ENCODE measurements at regions not wholly inside any gene's neighbourhood (a gene's known extent, or its start where the extent isn't known, plus 50 kb on each side); places are given as distances from the start of the nearest gene placed in this dataset.

- Histone ChIP-seq H3K4ac (ENCODE audit: low read depth, low read length) (no peak overlapping the region), H3K27me3 (ENCODE audit: insufficient read depth, low read length) (no peaks in the 10 kb centered on the region), H2BK5ac (ENCODE audit: insufficient read length, low read length) (no peak overlapping the region), H2BK20ac (ENCODE audit: low read depth, low read length, poor library complexity, severe bottlenecking) (no peak overlapping the region), H2AK5ac (ENCODE audit: insufficient read length, low read length) (no peak overlapping the region), H3K9ac (ENCODE audit: extremely low read depth, insufficient read length, low read length) (no peak overlapping the region), H3K9me3 (ENCODE audit: control insufficient read depth, low read depth, low read length) (no peaks in the 10 kb centered on the region), H3K23ac (ENCODE audit: insufficient read length, low read depth, low read length) (no peak overlapping the region), H3K56ac (ENCODE audit: insufficient read length, low read depth, low read length) (no peak overlapping the region), H4K20me1 (ENCODE audit: control insufficient read depth, insufficient read depth, insufficient read length) (no peaks in the 10 kb centered on the region), H3K27ac (ENCODE audit: insufficient read length, low read depth, low read length) (no peak overlapping the region), H3K23me2 (ENCODE audit: insufficient read length, low read depth, low read length, poor library complexity, severe bottlenecking) (no peaks in the 10 kb centered on the region), H4K8ac (replicated peaks; ENCODE audit: insufficient read length, low read depth, low read length) (no peak overlapping the region), H2BK15ac (ENCODE audit: low read depth, low read length) (no peak overlapping the region), H4K91ac (ENCODE audit: insufficient read length, low read depth, low read length) (no peak overlapping the region), H3K4me1 (ENCODE audit: insufficient read depth, low read length) (peaks cover 5% of the 10 kb centered on the region; the same call in 1 of the 2 replicates), H2AFZ (ENCODE audit: low read length) (no peak overlapping the region), H3K14ac (ENCODE audit: insufficient read depth, low read length) (no peak overlapping the region), H3T11ph (ENCODE audit: low read length) (no peak overlapping the region), H3K79me2 (ENCODE audit: insufficient read depth, low read length) (no peaks in the 10 kb centered on the region), H2BK12ac (ENCODE audit: insufficient read length, low read depth, low read length) (no peak overlapping the region), H3K18ac (ENCODE audit: insufficient read length, low read depth, low read length) (no peak overlapping the region), H4K5ac (ENCODE audit: insufficient read length, low read depth, low read length) (no peak overlapping the region), H3K4me2 (ENCODE audit: insufficient read depth, insufficient read length, low read length) (no peak overlapping the region), H2BK120ac (ENCODE audit: low read depth, low read length, poor library complexity, severe bottlenecking) (no peak overlapping the region), H3K79me1 (ENCODE audit: insufficient read depth, low read depth, low read length, poor library complexity, severe bottlenecking) (no peaks in the 10 kb centered on the region)
- WGBS (ENCODE audit: extremely low coverage, insufficient read length, low lambda C conversion rate), result no CpG with 5 or more reads among the region's 3 CpGs
- H3K9me3 Mint-ChIP-seq, result peaks cover 0 to 4% of the 10 kb centered on the region in 2 experiments; a peak in 4 of 5 replicates
- H3K36me3 Mint-ChIP-seq (ENCODE audit: insufficient read depth in 1 of 3, low read depth in 3 of 3), result no peaks in the 10 kb centered on the region
- DNase-seq, result no peak
- peaks cover 15 to 19% of the 10 kb centered on the region in 2 experiments for H3K4me1 Mint-ChIP-seq
- no peak for TF ChIP-seq CTCF (conservative IDR thresholded peaks at IDR 0.05)
- H3K4me3 Mint-ChIP-seq, result no peak overlapping the region
- no peak overlapping the region for H3K27ac Mint-ChIP-seq
- H3K27me3 Mint-ChIP-seq (ENCODE audit: low read depth), result peaks cover 3% of the 10 kb centered on the region
These were observed 61.8 kb upstream of the FAM204A start for GRCh38 chr10:118403967-118404366.
